ENCODE measurements at regions not wholly inside any gene's neighbourhood (a gene's known extent, or its start where the extent isn't known, plus 50 kb on each side); places are given as distances from the start of the nearest gene placed in this dataset.

GRCh38 chr5:40309851-40310250 is 369.9 kb upstream of the PTGER4 start:
- DNase-seq (ENCODE audit: low read depth): no peak
- H3K4me3 ChIP-seq (ENCODE audit: low read depth, low read length): no peak overlapping the region

- H3K4me3 ChIP-seq (ENCODE audit: low read depth, low read length): no peak overlapping the region
- DNase-seq (ENCODE audit: low read depth): no peak
Observed at GRCh38 chr5:40308867-40309266, 370.8 kb upstream of the PTGER4 start.

DNA sequence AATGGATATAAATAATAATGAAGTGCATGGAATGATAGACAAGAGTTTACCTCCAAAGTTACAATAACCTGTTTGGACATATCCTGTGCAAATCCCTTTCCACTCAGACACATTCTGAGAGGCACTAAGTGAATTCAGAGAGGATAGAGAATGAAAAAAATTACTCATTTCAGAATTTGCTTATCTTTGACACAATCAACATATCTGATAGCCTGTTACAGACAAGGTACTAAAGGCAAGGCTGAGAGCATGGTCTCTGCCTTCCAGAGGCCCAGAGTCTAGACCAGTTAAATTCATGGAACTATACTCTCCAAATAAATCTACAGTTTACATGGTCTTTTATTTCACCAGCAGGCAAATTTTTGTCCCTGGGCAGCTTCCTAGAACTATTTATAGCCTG is 371.8 kb upstream of the PTGER4 start:
- H3K4me3 ChIP-seq (ENCODE audit: low read depth, low read length): no peak overlapping the region
- no peak for DNase-seq (ENCODE audit: low read depth)

- no peak overlapping the region for H3K4me3 ChIP-seq (ENCODE audit: low read depth, low read length)
- DNase-seq (ENCODE audit: low read depth): no peak
Observed at GRCh38 chr5:40306869-40307487, 372.7 kb upstream of the PTGER4 start.

- H3K4me3 ChIP-seq (ENCODE audit: low read depth, low read length): no peak overlapping the region
- DNase-seq (ENCODE audit: low read depth): no peak
Observed at GRCh38 chr5:40292006-40292405, 387.7 kb upstream of the PTGER4 start.

GRCh38 chr5:40291338-40291737 is 388.4 kb upstream of the PTGER4 start:
- peak; percentile 25 for DNase-seq (ENCODE audit: low read depth)
- H3K4me3 ChIP-seq (ENCODE audit: low read depth, low read length): no peak overlapping the region

DNA sequence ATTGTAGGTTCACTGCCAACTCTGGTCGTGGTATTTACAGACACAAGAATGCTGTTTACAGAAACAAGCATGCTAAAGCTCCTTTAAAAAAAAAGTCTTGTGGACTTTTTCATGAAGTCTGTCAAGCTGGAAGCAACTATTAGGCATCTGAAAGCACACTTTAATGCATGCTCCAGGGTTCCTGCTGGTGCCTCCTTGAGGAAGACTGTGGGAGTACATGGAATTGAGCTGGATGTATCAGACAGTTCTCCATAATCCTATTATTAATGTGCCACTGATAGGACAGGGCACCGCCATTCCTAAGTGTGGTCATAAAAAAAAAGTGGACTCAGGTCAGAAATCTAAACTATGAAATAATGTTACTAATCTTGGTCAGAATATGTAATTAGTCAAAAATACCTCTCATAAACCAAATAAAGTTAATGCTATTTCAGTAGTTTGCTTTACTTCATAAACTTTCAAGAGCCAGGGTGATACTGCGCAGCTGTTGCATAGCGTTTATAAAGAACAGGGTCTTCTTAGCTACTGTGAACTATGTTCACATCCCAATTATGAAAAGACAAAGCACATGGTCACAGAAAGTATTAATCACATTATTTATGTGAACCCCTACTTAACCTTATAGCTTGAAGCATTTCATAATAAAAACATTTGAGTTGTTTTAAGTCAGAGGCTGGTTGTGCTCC is 390.8 kb upstream of the PTGER4 start:
- DNase-seq (ENCODE audit: low read depth): no peak
- H3K4me3 ChIP-seq (ENCODE audit: low read depth, low read length): no peak overlapping the region

DNA sequence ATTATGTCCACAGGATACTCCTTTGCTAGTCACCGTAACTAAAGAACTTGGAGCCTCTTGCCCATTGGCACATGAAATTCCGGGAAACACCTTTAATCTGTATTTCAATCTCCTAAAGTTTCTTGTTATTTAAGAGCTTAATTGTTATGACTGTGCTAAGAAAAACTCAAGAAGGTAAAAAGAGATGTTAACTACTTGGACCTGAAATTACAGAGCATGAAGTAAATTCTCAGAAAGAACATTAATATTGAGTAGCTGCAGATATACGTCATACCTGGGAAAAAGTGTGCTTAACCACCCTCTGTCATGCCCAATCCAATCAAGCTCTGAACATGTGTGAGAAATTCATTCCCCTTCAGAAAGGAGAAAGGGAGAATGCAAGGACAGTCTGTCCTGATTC is 394.9 kb upstream of the PTGER4 start:
- DNase-seq (ENCODE audit: low read depth): no peak
- no peak overlapping the region for H3K4me3 ChIP-seq (ENCODE audit: low read depth, low read length)

DNA sequence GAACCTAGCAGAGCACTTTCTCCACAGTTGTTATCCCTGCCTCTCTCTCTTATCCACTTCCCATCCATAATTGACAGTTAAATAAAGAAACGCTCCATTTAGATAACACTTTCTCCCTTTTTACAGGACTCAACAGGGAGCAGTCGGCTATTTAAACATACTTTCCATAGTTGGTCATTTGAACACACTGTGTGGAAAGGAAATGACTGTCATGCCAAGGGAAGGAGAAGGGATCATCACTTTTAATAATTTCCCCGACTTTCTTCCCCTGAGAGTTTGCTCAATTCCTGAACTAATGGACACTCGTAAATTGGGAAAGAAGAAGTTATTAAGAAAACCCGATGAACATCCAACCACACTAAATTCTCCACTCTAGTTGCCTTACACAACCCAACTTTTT is 400.8 kb upstream of the PTGER4 start:
- H3K4me3 ChIP-seq (ENCODE audit: low read depth, low read length): no peak overlapping the region
- no peak for DNase-seq (ENCODE audit: low read depth)

- H3K4me3 ChIP-seq (ENCODE audit: low read depth, low read length): no peak overlapping the region
- no peak for DNase-seq (ENCODE audit: low read depth)
Observed at GRCh38 chr5:40277161-40277906, 402.4 kb upstream of the PTGER4 start.

GRCh38 chr5:40276426-40277102 is 403.2 kb upstream of the PTGER4 start:
- DNase-seq (ENCODE audit: low read depth): no peak
- H3K4me3 ChIP-seq (ENCODE audit: low read depth, low read length): no peak overlapping the region

DNA sequence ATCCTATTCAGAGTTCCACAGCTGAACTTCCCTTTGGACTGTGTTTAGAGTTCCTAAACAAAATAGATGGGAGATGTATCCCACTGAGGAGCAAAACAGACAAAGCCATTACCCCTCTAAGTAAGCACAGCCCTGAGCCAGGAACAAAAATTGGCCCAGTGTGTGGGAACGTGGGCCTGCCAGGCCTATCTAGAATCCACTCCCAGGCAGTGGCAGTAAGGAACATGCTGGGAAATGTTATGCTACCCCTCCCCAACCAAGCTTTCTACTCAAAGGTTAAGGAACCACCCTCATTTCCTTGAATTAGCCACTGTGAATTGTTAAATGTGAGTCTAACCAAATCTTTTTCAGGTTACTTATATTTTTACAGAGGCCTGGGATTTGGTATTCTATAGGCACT is 405.1 kb upstream of the PTGER4 start:
- DNase-seq (ENCODE audit: low read depth): no peak

GRCh38 chr5:40273936-40274335 is 405.8 kb upstream of the PTGER4 start:
- DNase-seq (ENCODE audit: low read depth): no peak
- H3K4me3 ChIP-seq (ENCODE audit: low read depth, low read length): no peak overlapping the region

More for the DNA sequence above, 405.1 kb upstream of the PTGER4 start:
- no peak overlapping the region for H3K4me3 ChIP-seq (ENCODE audit: low read depth, low read length)

GRCh38 chr5:40271476-40271875 is 408.2 kb upstream of the PTGER4 start:
- no peak overlapping the region for H3K4me3 ChIP-seq (ENCODE audit: low read depth, low read length)
- no peak for DNase-seq (ENCODE audit: low read depth)

- DNase-seq (ENCODE audit: low read depth): no peak
- no peak overlapping the region for H3K4me3 ChIP-seq (ENCODE audit: low read depth, low read length)
Observed at GRCh38 chr5:40270274-40270845, 409.4 kb upstream of the PTGER4 start.

DNA sequence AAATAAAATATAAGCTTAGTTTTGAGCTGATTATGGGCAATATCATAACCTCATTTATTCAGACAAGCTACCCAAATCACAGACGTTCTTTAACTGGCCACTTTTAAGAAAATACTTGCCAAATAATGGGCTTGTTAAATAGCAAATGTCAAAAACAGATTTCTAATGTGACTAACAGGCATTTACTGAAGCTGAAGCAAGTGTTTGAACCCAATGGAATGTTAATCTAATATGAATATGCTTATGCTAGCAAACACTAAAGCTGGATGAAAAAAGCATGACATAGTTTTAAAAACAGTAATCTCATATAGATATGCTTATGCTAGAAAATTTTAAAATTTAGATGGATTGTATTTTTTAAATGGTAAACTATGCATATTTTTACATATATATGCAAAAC is 411.6 kb upstream of the PTGER4 start:
- no peak for DNase-seq (ENCODE audit: low read depth)
- no peak overlapping the region for H3K4me3 ChIP-seq (ENCODE audit: low read depth, low read length)

DNA sequence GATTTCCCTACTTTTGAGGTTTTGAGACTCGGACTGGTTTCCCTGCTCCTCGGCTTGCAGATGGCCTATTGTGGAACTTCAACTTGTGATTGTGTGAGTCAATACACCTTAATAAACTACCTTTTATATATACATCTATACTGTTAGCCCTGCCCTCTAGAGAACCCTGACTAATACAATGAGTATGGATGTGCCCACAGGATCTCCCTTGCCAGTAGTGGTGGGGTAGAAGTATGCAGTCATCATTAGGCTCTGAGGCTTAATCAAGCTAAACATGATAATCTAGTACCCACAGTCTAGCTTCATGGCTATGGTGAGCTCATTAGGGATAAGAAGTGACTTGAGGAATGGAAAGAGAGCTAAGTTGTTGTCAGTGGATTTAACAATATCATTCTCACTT is 412.8 kb upstream of the PTGER4 start:
- H3K4me3 ChIP-seq (ENCODE audit: low read depth, low read length): no peak overlapping the region
- DNase-seq (ENCODE audit: low read depth): no peak

- no peak for DNase-seq (ENCODE audit: low read depth)
- H3K4me3 ChIP-seq (ENCODE audit: low read depth, low read length): no peak overlapping the region
Observed at GRCh38 chr5:40261984-40262383, 417.7 kb upstream of the PTGER4 start.

GRCh38 chr5:40260361-40260760 is 419.4 kb upstream of the PTGER4 start:
- no peak overlapping the region for H3K4me3 ChIP-seq (ENCODE audit: low read depth, low read length)
- DNase-seq (ENCODE audit: low read depth): no peak

DNA sequence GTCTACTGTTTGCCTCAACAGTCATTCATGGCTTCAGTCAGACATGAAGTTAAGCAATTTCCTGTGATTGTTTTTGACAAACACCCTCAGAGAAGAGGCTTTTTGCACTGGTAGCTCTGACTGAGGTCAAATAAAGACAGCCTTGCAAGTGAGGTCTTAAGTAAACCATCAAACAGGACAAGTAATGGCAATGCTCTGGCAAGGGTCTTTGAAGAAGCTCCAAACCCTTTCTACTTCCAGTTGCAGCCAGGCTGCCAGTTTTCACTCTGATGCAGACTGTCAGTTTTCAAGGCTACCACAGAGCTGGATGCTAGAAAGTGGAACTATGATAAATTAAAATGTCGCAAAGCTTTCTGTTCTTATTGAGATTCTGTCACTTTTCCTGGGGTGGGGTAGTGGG is 421.5 kb upstream of the PTGER4 start:
- no peak overlapping the region for H3K4me3 ChIP-seq (ENCODE audit: low read depth, low read length)
- no peak for DNase-seq (ENCODE audit: low read depth)

Measured in skeletal muscle cell (primary cell).